NCI-H2107 (cell line): ENCODE measurements at regions not wholly inside any gene's neighbourhood (a gene's known extent, or its start where the extent isn't known, plus 50 kb on each side); places are given as distances from the start of the nearest gene placed in this dataset.
A peak's percentile ranks its signal among the peaks of the same experiment; 100 is the strongest.

Experiments
- DNase-seq: peaks from one replicate; lab custom pipeline; 2025; lab: John Stamatoyannopoulos, UW

DNA sequence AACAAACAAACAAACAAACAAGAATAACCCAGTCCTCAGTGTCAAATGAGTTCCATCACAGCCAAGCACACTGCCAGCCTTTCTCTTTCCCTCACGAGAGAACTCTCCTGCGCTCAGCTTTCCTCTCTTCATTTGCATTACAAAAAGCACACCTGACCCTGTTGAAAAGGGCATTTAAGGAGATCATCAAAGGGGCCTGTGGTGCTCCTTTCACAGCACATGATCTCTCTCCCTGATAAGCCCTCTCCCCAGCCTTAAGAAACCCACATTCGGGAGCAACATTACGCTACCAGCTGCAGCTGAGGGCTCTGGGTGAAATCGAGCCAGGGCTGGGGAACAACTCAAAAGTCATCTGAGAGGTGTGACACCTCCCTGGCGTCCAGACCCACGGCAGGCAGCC is 165.6 kb upstream of the TMCC3 start:
- peak; percentile 67 for DNase-seq

DNA sequence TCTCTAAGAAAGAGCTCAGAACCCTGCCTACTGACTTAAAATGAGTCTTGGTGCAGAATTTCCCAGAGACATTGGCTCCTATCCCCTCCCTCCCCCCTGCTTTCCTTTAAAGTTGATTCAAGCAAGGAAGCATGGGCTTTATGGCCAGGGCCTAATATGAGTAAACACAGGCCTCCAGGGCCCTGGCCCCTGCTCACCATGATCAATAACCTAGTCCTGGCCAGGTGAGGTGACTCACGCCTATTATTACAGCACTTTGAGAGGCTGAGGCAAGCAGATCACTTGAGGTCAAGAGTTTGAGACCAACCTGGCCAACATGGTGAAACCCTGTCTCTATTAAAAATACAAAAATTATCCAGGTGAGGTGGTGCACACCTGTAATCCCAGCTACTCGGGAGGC is 165.1 kb upstream of the TMCC3 start:
- no peak for DNase-seq

DNA sequence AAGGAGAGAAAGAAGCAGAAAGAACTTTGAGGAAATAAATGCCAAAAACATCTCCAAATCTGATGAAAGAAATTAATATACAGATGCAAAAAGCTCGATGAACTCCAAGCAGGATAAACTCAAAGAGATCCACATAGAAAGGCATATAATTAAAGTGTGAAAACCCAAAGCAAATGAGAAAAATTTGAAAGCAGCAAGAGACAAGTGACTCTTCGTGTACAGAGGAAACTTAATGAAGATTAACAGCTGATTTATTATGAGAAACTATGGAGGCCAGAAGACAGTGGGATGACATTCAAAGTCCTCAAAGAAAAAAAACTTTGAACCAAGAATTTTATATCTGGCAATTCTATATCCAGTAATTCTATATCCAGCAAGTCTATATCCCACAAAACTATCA is 163.0 kb upstream of the TMCC3 start:
- no peak for DNase-seq

DNA sequence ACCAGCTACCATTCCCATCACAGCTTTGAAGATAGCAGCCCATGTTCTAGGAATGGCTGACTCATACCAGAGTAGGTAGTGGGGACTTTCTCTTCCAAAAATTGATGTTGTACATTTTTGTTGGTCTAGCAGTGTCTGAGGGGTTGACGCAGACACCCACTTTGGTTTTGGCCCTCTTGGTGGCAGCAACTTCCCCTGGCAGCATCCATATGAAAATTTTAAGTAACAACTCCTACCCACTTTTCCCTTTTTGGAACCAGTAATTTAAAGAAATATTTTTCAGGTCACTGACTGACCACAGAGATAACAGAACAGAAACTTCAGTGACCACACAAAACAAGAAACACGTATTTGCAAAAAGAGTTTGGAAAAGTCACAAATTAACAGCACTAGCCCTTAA is 162.0 kb upstream of the TMCC3 start:
- no peak for DNase-seq

DNA sequence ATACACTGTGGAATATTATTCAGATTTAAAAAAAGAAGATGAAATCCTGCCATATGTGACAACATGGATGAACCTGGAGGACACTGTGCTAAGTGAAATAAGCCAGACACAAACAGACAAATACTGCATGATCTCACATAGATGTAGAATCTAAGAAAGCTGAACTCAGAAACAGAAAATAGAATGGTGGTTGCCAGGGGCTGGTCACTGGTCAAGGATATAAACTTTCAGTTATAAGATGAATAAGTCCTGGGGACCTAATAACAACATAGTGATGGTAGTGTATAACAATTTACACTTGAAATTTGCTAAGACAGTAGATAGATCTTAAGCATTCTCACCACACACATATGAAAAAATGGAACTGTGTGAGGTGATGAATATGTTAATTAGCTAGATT is 161.3 kb upstream of the TMCC3 start:
- DNase-seq, result no peak

DNA sequence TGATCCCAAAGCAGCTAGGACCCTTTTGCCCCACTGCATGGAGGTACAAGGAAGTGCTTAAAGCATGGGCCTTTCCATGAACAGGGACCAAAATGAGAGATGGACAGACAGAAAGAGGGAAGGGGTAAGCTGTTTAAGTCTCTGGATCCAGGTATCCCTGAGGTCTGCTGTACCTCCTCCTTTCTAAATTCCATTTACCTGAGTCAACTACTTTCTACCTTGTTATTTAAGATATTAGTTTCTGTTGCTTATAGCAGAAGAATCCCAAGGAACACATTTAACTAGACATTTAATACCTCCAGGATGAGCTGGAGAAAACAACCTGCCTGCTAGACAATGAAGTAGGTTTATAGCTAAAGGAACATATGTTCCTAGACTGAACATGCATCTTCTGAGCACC is 157.6 kb upstream of the TMCC3 start:
- no peak for DNase-seq

DNA sequence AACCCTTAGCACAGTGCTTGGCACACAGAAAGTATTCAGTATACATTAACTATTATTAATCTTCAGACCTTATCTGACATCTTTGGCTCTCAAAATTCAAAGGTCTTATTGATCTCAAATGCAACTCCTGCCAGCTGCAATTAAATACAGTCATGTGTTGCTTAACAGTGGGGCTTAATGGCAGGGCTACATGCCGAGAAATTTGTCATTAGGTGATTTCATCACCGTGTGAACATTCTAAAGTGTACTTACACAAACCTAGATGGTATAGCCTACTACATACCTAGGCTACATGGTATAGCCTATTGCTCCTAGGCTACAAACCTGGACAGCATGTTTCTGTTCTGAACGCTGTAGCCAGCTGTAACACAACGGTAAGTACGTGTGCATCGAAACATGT is 156.3 kb upstream of the TMCC3 start:
- DNase-seq, result no peak

DNA sequence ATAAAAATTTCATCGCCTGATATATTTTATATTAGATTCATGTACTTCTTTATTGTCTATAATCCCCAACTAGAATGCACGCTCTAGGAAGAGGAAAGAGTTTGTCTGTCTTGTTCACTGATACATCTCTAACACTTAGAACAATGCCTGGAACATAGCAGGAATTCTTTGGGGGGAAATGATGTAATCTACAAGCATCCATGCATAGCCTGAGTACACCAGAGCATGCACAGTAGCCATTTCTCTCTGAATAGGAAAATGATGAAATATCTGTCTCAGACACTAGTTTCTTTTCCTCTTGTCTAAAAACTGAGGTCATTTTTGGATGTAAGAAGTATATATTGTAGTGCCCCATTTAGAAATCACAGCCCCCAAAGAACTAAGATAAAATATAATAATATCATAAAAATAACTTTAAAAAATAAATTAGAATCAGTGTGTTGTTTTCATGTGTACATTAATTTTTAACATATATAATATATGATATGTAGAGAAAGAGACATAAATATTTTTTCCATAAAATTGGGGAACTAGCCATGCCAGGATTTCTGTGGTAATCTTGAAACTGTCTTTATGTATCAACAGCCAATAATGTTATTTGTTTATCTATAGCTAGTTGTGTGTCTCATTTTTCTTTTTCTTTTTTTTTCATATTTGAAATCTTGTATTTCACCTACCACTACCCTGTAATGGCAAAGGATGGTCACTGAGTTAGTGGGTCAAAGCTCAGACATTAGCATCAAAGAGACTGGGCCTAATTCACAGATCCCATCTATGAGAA is 155.6 kb upstream of the TMCC3 start:
- DNase-seq, result no peak

DNA sequence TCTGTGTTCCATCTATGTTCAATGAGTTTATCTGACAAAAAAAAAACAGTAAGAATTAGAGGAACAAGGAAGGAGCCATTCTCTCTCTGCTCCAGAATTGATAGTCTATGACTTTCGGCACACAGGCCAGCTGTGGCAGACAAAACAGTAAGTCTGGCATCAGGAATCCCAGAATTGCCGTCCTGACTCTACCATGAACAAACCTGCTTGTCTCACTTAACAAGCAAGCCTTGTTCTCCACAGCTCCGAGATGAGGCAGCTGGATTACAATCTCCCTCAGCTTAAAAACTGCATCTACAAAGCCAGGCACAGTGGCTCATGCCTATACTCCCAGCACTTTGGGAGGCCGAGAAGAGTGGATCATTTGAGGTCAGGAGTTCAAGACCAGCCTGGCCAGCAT is 153.6 kb upstream of the TMCC3 start:
- DNase-seq, result no peak

DNA sequence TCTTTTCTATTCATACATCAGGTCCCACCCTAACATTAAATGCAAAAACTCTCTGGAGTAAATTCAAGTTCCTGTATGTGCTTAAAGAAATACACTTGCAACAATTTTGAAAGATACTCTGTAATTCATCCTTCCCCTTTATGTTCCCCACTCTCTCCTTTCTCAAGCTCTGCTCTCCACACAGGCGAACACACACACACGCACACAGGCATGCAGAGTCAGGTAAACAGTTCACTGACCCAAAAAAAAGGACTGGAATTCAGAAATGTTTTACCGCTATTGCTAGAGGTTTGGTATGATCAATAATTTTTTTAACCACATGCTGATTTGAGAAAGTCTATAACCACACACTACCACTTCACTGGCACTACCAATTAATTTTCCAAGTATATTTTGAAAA is 152.4 kb upstream of the TMCC3 start:
- no peak for DNase-seq

DNA sequence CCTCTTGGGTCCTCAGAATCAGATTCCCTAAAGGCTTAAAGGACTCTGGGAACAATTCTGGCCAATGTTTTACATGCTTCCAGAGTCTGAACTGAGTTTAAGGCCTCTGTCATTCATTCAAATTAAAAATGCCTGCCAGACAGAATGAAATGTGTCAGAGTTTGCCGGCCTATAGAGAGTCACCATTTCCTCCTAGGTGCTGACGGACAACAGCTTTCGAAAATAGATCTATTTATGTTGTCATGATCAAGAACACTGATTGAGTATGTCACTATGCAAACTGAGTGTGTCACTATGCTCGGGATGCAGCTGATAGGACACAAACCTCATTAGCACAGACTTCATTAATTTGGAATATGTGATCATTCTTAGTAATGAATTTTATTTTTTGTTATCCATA is 151.4 kb upstream of the TMCC3 start:
- no peak for DNase-seq

DNA sequence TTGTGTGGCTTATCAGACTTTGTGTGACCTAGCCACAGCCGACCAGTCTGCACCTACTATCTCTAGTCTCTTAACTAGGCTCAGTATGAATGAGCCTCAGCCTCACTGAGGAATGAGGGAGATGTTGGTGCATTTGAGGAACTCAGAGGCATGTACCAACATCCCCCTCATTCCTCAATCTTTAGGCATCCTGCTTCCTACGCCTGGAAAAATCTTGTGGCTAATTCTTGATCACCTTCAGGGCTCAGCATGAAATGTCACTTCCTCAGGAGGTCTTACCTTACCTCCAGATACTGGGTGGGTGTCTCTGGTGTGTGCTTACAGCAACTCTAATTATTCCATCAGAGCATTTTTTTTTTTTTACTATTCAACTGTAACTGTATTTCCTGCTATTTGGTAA is 148.8 kb upstream of the TMCC3 start:
- no peak for DNase-seq

DNA sequence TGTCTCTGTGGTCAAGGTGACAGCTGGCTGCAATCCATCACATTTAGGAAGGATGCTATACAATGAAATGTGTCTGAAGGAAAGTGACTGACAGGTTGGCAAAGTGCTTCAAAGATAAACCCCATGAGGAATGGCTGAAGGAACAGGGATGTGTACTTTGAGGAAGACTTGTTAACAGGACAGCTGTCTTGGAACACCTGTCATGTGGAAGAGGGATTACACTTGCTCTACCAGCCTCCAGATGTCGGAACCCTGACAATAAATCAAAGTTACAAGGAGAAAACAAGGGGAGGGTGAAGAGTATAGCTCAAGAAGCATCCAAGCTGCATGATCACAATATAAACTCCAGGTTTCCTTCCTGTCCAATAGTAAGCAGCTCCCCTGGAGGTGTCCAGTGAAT is 147.8 kb upstream of the TMCC3 start:
- no peak for DNase-seq

DNA sequence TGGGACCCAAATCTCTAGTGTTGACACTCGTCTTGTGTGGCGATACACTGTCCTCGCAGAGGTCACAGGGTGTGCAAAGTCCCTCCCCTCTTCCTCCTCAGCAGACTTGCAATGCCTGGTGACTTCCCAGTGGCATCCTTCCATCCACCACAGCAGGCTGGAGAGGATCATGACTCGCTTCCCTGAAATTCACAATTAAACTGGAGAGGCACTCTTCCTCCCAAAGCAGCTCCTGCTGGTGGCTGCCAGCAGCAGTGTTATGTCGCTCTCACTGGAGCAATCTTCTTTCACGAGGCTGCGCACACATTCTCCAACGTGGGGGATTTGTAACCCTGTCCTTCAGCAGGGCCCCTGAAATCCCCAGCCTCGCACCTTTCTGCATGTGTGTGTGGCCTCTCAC is 145.2 kb upstream of the TMCC3 start:
- no peak for DNase-seq

DNA sequence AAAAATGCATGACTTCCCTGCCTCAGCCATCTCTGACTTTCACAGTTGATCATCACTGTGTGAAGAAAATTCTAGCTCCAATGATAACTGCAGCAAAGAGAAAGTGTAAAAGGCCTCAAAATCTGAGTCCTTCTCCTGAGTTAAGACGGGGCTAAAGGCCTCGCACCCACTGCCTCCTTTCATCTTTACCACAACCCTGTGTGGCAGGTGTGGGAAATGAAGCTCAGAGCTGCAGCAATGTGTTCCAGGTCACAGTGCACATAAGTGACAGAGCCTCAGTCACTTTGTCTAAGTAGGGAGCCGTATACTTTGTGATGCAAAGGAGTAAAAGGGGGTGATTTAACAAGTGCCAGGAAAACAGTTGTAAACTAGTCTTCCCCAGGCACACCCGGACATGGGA is 144.7 kb upstream of the TMCC3 start:
- no peak for DNase-seq

DNA sequence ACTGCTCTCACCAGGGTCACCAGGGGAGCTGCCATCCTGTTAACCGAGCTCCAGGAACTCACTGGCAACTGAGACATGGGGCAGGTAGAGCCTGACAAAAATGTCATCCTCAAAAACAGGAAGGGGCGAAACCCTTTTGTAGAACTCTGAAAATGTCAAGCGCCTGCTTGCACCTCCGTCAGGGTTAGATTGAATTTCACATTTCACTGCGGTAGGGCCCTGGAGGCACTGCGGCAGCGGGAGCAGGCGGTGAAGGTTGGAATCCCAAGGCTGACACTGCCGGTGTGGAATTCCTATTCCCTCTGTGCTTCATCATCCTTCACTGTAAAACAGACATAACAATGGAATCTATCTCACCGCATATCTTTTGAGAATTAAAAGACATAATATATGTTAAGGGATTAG is 142.8 kb upstream of the TMCC3 start:
- DNase-seq, result no peak

DNA sequence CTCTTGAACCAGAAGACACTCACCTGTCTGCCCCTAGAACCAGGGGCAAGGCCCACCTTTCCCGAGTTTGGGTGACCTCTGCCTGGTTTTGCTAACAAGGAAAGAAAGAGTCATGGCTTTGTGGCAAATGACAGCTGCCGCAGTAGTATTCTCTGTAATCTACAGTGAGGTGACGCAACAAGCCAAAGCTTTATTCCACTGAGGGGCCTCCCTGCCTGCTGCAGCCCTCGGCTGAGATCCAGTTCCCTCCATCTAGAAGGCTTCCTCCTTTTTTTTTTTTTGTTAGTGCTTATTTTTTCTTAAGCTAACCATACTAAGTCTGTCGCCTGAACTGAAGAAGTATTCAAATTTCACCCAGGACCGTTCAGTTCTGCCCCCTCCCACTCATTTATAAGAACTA is 142.3 kb upstream of the TMCC3 start:
- DNase-seq, result peak; percentile 12

DNA sequence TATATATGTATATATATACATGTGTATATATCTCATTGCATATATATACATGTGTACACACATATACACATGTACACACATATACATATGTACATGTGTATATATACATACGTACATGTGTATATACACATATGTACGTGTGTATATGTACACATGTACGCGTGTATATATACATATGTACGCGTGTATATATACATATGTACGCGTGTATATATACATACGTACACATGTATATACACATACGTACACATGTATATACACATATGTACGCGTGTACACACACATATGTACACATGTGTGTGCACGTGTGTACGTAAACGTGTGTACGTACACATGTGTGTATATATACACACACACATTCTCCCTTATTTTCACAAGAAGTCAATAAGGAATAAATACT is 141.6 kb upstream of the TMCC3 start:
- no peak for DNase-seq

DNA sequence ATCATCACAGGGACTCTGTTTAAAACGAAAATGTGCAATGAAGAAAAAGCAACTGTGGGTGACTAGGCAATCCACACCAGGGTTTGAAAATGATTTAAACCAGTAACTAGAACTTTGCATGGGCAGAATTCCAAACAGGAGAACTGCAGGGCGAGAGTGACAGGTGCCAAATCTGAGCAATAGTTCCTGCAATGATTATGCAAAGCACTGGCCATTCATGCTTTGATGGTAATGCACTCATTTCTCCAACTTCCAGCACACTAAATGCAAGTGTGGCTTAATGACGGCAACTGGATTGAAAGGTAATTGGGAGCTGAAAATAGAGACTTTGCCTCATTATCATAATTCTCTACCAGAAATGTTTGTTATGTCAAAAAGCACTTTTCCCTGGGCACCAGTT is 140.5 kb upstream of the TMCC3 start:
- no peak for DNase-seq

DNA sequence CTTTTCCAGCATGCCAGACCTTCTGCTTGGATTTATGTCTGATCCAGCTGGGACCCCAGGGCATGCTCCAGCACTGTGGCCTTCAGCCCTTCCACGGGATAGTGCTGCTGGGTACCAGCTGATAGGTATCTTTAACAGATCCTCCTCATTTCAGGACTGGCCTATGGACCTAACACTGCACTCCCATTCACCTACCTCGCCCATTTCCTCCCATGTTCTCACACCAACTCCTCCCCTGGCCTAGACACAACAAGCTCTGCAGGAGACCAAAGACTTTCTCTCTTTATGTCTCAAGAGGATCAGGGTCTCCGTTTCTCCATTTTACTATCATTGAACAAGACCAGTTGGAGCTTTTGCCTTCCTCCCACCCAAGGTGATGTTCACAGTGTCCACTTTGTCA is 140.0 kb upstream of the TMCC3 start:
- no peak for DNase-seq

DNA sequence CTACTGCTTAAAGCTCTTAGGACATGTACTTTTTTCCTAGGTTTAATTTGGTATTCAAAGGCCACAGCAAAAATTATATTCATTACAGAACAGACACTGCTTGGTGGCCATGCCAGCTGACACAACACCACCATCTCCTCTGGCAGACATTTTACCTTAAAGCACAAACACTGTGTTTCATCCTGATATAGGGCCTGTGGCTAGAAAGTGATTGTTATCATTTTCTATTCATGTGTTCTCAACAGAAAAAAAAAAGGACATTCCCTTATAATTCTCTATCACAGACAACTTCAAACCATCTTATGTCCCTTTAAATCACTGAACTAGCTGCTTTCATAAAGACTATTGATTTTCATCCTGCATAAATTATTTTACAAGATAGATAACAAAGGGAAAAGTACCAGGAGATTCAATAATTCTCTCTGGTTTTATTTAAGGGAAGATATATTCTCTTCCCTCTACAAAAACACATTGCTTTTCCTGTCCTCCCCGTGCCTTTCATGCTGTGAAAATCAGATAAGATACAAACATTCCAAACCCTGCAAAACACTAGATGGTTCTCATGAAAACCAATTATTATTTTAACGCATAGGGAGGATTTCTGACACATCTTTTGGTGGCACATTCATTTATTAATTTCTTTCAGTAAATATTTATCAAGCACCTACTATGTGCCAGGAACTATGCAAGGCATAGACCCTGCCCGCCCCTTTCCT is 139.3 kb upstream of the TMCC3 start:
- no peak for DNase-seq

DNA sequence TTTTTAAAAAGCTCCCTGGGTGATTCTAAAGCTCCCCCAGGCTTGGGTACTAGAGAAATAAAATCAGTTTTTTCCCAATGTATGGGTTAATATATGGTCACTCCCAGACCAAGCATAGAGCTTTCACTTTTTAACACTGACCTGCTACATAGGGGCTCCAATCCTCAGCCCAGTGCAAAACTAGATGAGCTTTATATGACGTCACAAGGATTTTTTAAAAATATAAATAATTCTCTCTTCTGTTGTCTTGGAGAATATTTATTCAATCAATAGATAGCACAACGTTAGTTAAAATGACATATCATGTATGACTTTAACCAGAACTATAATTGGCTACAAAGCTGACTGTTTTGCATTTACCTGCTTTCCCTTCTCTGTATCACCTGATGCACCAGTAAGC is 137.9 kb upstream of the TMCC3 start:
- DNase-seq, result no peak

DNA sequence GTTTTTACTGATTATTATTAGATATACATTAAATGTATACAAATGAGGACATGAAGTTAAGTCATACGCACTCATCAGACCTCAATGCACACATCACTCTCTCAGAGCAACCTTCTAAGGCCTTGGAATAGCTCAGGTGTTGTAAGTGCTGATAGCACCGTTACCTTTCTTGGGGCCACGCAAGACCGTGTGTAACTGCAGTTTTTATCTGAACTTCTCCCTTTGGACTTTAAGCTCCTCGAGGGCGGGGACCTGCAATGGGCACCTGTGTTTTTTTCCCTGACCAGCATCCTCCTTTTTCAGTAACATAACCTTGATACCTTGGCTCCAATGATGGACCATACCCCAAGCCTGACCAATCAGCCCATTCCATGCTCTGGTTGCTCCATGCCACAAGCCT is 136.5 kb upstream of the TMCC3 start:
- no peak for DNase-seq

DNA sequence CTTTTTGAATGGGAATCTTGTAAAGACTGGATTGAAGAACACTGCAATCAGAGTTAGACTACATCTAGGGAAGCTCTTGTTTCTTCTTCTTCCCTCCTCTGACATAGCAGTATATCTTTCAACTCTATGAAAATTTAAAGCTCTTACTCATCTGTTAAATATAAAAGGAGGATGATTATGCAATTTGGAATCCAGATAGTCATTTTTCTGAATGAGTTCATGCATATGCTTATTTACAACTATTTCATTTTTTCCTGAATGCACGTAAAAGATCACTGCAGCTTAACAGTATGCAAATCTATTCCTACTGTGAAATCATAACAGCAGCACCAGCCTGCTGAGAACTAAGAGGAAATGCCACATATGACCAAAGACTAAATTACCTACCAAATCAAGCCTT is 133.5 kb upstream of the TMCC3 start:
- DNase-seq, result no peak
